ENCODE measurements at regions not wholly inside any gene's neighbourhood (a gene's known extent, or its start where the extent isn't known, plus 50 kb on each side); places are given as distances from the start of the nearest gene placed in this dataset.

DNA sequence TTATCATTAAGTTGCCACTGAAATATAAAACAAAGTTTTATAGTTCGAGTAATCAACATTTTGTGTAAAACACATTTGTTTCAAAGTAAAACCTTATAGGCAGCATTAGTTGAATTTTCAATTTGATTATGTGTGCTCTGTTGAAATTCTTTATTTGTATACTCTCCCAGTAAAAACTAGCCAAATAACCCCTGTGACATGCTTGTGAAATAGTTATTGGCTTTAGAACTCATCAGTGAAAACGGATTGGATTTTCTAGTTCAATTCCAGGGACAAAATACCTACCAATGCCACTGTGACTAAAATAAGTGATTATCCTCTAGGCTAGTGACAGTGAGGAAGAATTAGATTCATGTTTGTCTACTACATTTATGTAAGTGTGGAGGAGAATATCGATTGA, 212.9 kb downstream of the TMEM200A start:
- TF ChIP-seq, protein P1, sequence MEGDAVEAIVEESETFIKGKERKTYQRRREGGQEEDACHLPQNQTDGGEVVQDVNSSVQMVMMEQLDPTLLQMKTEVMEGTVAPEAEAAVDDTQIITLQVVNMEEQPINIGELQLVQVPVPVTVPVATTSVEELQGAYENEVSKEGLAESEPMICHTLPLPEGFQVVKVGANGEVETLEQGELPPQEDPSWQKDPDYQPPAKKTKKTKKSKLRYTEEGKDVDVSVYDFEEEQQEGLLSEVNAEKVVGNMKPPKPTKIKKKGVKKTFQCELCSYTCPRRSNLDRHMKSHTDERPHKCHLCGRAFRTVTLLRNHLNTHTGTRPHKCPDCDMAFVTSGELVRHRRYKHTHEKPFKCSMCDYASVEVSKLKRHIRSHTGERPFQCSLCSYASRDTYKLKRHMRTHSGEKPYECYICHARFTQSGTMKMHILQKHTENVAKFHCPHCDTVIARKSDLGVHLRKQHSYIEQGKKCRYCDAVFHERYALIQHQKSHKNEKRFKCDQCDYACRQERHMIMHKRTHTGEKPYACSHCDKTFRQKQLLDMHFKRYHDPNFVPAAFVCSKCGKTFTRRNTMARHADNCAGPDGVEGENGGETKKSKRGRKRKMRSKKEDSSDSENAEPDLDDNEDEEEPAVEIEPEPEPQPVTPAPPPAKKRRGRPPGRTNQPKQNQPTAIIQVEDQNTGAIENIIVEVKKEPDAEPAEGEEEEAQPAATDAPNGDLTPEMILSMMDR (IDR thresholded peaks at IDR 0.05; ENCODE audit: poor library complexity): no peak
- TF ChIP-seq EZH2 (IDR thresholded peaks at IDR 0.05; ENCODE audit: borderline replicate concordance): no peak
- no peak for TF ChIP-seq EZH2phosphoT487 (IDR thresholded peaks at IDR 0.05; ENCODE audit: low read depth, severe bottlenecking, unreplicated experiment)
